H9 (cell line): ENCODE measurements at regions not wholly inside any gene's neighbourhood (a gene's known extent, or its start where the extent isn't known, plus 50 kb on each side); places are given as distances from the start of the nearest gene placed in this dataset.

Source experiments
- DNase-seq: peaks from one replicate; pipeline ENCODE4 v3.0.0-alpha.2; 2017
- H2AFZ ChIP-seq: one replicate; pipeline ENCODE4 v1.6.1; 2013; ENCODE audit warnings: mild to moderate bottlenecking, low read length, control low read depth, moderate library complexity
- H2AK5ac ChIP-seq: 2 replicates; pipeline ENCODE4 v1.6.1; 2013; ENCODE audit warnings: low read length, control low read depth, mixed read lengths; ENCODE audit not compliant: insufficient read length
- H2BK120ac ChIP-seq: one replicate; pipeline ENCODE4 v1.6.1; 2013; ENCODE audit warnings: low read depth, mild to moderate bottlenecking, low read length, control low read depth, inconsistent platforms; ENCODE audit not compliant: poor library complexity, severe bottlenecking
- H2BK12ac ChIP-seq: 2 replicates; pipeline ENCODE4 v1.6.1; 2013; ENCODE audit warnings: low read length, control low read depth, mixed read lengths, low read depth; ENCODE audit not compliant: insufficient read length
- H2BK15ac ChIP-seq: 2 replicates; pipeline ENCODE4 v1.6.1; 2013; ENCODE audit warnings: low read depth, low read length, control low read depth
- H2BK20ac ChIP-seq: one replicate; pipeline ENCODE4 v1.6.1; 2013; ENCODE audit warnings: low read depth, mild to moderate bottlenecking, low read length, control low read depth, inconsistent platforms; ENCODE audit not compliant: poor library complexity, severe bottlenecking
- H2BK5ac ChIP-seq: 2 replicates; pipeline ENCODE4 v1.6.1; 2013; ENCODE audit warnings: low read length, control low read depth, mixed read lengths; ENCODE audit not compliant: insufficient read length
- H3K14ac ChIP-seq: 2 replicates; pipeline ENCODE4 v1.6.1; 2013; ENCODE audit warnings: low read length, control low read depth; ENCODE audit not compliant: insufficient read depth
- H3K18ac ChIP-seq: 2 replicates; pipeline ENCODE4 v1.6.1; 2013; ENCODE audit warnings: low read depth, mild to moderate bottlenecking, mixed read lengths, low read length, control low read depth; ENCODE audit not compliant: insufficient read length
- H3K23ac ChIP-seq: 2 replicates; pipeline ENCODE4 v1.6.1; 2013; ENCODE audit warnings: low read length, control low read depth, mixed read lengths, low read depth; ENCODE audit not compliant: insufficient read length
- H3K23me2 ChIP-seq: 2 replicates; pipeline ENCODE4 v1.6.1; 2013; ENCODE audit warnings: low read depth, mild to moderate bottlenecking, mixed read lengths, low read length, control low read depth; ENCODE audit not compliant: insufficient read length, poor library complexity, severe bottlenecking
- H3K27ac ChIP-seq: 2 replicates; pipeline ENCODE4 v1.5.1; 2013; ENCODE audit warnings: low read length, control low read depth, mixed read lengths, low read depth; ENCODE audit not compliant: insufficient read length
- H3K27me3 ChIP-seq: 2 replicates; pipeline ENCODE4 v1.6.1; 2013; ENCODE audit warnings: low read length, control low read depth, inconsistent platforms; ENCODE audit not compliant: insufficient read depth
- H3K4ac ChIP-seq: 2 replicates; pipeline ENCODE4 v1.6.1; 2013; ENCODE audit warnings: low read depth, mild to moderate bottlenecking, control low read depth, inconsistent platforms, low read length, moderate library complexity
- H3K4me1 ChIP-seq: 2 replicates; pipeline ENCODE4 v1.6.1; 2013; ENCODE audit warnings: low read length, control low read depth, inconsistent platforms; ENCODE audit not compliant: insufficient read depth
- H3K4me2 ChIP-seq: 2 replicates; pipeline ENCODE4 v1.6.1; 2013; ENCODE audit warnings: low read length, control low read depth, mixed read lengths; ENCODE audit not compliant: insufficient read length, insufficient read depth
- H3K56ac ChIP-seq: 2 replicates; pipeline ENCODE4 v1.6.1; 2013; ENCODE audit warnings: low read depth, mild to moderate bottlenecking, mixed read lengths, low read length, control low read depth; ENCODE audit not compliant: insufficient read length
- H3K79me1 ChIP-seq: 2 replicates; pipeline ENCODE4 v1.6.1; 2013; ENCODE audit warnings: low read depth, mild to moderate bottlenecking, moderate library complexity, low read length, control low read depth, inconsistent platforms; ENCODE audit not compliant: insufficient read depth, poor library complexity, severe bottlenecking
- H3K79me2 ChIP-seq: 2 replicates; pipeline ENCODE4 v1.6.1; 2013; ENCODE audit warnings: low read length, control low read depth, inconsistent platforms; ENCODE audit not compliant: insufficient read depth
- H3K9ac ChIP-seq: 2 replicates; pipeline ENCODE4 v1.6.1; 2013; ENCODE audit warnings: low read length, control low read depth, mixed read lengths; ENCODE audit not compliant: insufficient read length; ENCODE audit errors: extremely low read depth
- H3K9me3 ChIP-seq: one replicate; pipeline ENCODE4 v1.6.1; 2013; ENCODE audit warnings: low read depth, low read length, inconsistent platforms; ENCODE audit not compliant: control insufficient read depth
- H3T11ph ChIP-seq: one replicate; pipeline ENCODE4 v1.6.1; 2013; ENCODE audit warnings: mild to moderate bottlenecking, low read length, control low read depth, inconsistent platforms
- H4K20me1 ChIP-seq: one replicate; pipeline ENCODE4 v1.6.1; 2013; ENCODE audit not compliant: control insufficient read depth, insufficient read length, insufficient read depth
- H4K5ac ChIP-seq: 2 replicates; pipeline ENCODE4 v1.6.1; 2013; ENCODE audit warnings: low read depth, mild to moderate bottlenecking, mixed read lengths, low read length, control low read depth; ENCODE audit not compliant: insufficient read length
- H4K8ac ChIP-seq: replicated peaks from 2 replicates; pipeline ENCODE4 v1.6.1; 2013; ENCODE audit warnings: low read length, control low read depth, mixed read lengths, low read depth; ENCODE audit not compliant: insufficient read length
- H4K91ac ChIP-seq: 2 replicates; pipeline ENCODE4 v1.6.1; 2013; ENCODE audit warnings: low read depth, mild to moderate bottlenecking, moderate library complexity, mixed read lengths, low read length, control low read depth; ENCODE audit not compliant: insufficient read length
- H3K27ac Mint-ChIP-seq, 3 experiments: 2 replicates in 2 of 3; 3 replicates in 1 of 3; pipeline ENCODE4 v1.8.0; 2020 to 2021; ENCODE audit warnings: mixed read lengths in 3 of 3, mild to moderate bottlenecking in 1 of 3, moderate library complexity in 1 of 3
- H3K27me3 Mint-ChIP-seq: 2 replicates; pipeline ENCODE4 v1.8.0; 2021; ENCODE audit warnings: low read depth, mild to moderate bottlenecking, moderate library complexity, mixed read lengths
- H3K36me3 Mint-ChIP-seq, 3 experiments: 2 replicates in 2 of 3; 3 replicates in 1 of 3; pipeline ENCODE4 v1.8.0; 2020 to 2021; ENCODE audit warnings: low read depth in 3 of 3, mixed read lengths in 3 of 3; ENCODE audit not compliant: insufficient read depth in 1 of 3
- H3K4me1 Mint-ChIP-seq, 2 experiments: 2 replicates each; pipeline ENCODE4 v1.8.0; 2020; ENCODE audit warnings: mixed read lengths in 2 of 2
- H3K4me3 Mint-ChIP-seq, 2 experiments: 2 replicates in 1 of 2; 3 replicates in 1 of 2; pipeline ENCODE4 v1.8.0; 2020 to 2021; ENCODE audit warnings: mild to moderate bottlenecking in 2 of 2, mixed read lengths in 2 of 2, moderate library complexity in 1 of 2
- H3K9me3 Mint-ChIP-seq, 2 experiments: 2 replicates in 1 of 2; 3 replicates in 1 of 2; pipeline ENCODE4 v1.8.0; 2020; ENCODE audit warnings: mild to moderate bottlenecking in 2 of 2, mixed read lengths in 2 of 2, moderate library complexity in 1 of 2
- WGBS: extraction: QIAGEN DNeasy Blood & Tissue Kit; methylation state at CpG from one replicate; pipeline ENCODE4 v1.1.7; 2013; ENCODE audit warnings: missing lambda C conversion rate, low lambda C conversion rate, mixed read lengths; ENCODE audit not compliant: insufficient read length; ENCODE audit errors: extremely low coverage; 5-methylcytosine and 5-hydroxymethylcytosine counted together
- TF ChIP-seq, protein P1 (sequence below): fragments of 200-600 bp; sonication (generic); conservative IDR thresholded peaks from 3 replicates; pipeline ENCODE4 v1.8.0; 2021; ENCODE audit warnings: antibody characterized with exemption, mild to moderate bottlenecking

DNA sequence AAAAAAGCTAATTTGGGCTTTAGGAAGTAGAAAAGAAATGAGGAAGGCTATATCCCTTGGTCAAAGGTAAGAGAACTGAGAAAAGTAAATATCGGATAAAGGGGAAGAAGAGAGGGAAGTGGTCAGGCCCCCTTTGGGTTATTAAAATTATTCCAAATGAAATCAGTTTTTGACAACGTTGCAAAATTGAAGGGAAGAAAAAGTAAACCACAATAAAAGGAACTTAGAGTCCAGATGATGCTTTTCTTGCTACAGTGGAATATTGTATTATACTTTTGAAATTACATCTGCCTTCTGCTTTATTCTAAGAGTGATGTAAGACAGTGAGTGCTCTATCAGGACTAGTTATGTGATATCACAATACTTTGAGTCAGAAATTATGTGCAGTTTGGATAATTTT, 59.4 kb upstream of the RBPJ start:
- H3K56ac ChIP-seq = no peak overlapping the region
- no peak for DNase-seq
- no peak overlapping the region for H2BK15ac ChIP-seq
- no peak overlapping the region for H3T11ph ChIP-seq
- Mint-ChIP-seq H3K4me3 (no peak overlapping the region), H3K4me1 (peaks cover 11 to 12% of the 10 kb centered on the region in 2 experiments), H3K27ac (no peak overlapping the region), H3K27me3 (no peaks in the 10 kb centered on the region), H3K9me3 (peaks cover 0 to 4% of the 10 kb centered on the region in 2 experiments; a peak in 2 of 5 replicates), H3K36me3 (peaks cover 0 to 5% (median 0%) of the 10 kb centered on the region in 3 experiments; a peak in 1 of 7 replicates)
- H4K91ac ChIP-seq = no peak overlapping the region
- H2BK5ac ChIP-seq = no peak overlapping the region
- H3K9ac ChIP-seq = no peak overlapping the region
- H3K79me1 ChIP-seq = no peaks in the 10 kb centered on the region
- peaks cover 4% of the 10 kb centered on the region; the same call in 1 of the 2 replicates for H3K4me1 ChIP-seq
- no peaks in the 10 kb centered on the region for H3K9me3 ChIP-seq
- H3K4me2 ChIP-seq = no peak overlapping the region
- no peaks in the 10 kb centered on the region for H3K23me2 ChIP-seq
- no peak overlapping the region for H4K8ac ChIP-seq
- H2BK120ac ChIP-seq = no peak overlapping the region
- H2AK5ac ChIP-seq = no peak overlapping the region
- no peaks in the 10 kb centered on the region for H4K20me1 ChIP-seq
- no peak overlapping the region for H3K27ac ChIP-seq
- no peaks in the 10 kb centered on the region for H3K27me3 ChIP-seq
- no peak overlapping the region for H3K23ac ChIP-seq
- no peak overlapping the region for H3K4ac ChIP-seq
- H4K5ac ChIP-seq = no peak overlapping the region
- no peak overlapping the region for H2BK12ac ChIP-seq
- H3K79me2 ChIP-seq = no peaks in the 10 kb centered on the region
- H3K14ac ChIP-seq = no peak overlapping the region
- no CpG with 5 or more reads among the region's 2 CpGs for WGBS
- TF ChIP-seq, protein P1, sequence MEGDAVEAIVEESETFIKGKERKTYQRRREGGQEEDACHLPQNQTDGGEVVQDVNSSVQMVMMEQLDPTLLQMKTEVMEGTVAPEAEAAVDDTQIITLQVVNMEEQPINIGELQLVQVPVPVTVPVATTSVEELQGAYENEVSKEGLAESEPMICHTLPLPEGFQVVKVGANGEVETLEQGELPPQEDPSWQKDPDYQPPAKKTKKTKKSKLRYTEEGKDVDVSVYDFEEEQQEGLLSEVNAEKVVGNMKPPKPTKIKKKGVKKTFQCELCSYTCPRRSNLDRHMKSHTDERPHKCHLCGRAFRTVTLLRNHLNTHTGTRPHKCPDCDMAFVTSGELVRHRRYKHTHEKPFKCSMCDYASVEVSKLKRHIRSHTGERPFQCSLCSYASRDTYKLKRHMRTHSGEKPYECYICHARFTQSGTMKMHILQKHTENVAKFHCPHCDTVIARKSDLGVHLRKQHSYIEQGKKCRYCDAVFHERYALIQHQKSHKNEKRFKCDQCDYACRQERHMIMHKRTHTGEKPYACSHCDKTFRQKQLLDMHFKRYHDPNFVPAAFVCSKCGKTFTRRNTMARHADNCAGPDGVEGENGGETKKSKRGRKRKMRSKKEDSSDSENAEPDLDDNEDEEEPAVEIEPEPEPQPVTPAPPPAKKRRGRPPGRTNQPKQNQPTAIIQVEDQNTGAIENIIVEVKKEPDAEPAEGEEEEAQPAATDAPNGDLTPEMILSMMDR = no peak
- H2AFZ ChIP-seq = no peak overlapping the region
- H2BK20ac ChIP-seq = no peak overlapping the region
- H3K18ac ChIP-seq = no peak overlapping the region
